SU-DHL-6 (cell line): ENCODE measurements at regions not wholly inside any gene's neighbourhood (a gene's known extent, or its start where the extent isn't known, plus 50 kb on each side); places are given as distances from the start of the nearest gene placed in this dataset.

Experiments used
- H2AFZ ChIP-seq: fragments of 200-600 bp; sonication (generic); 2 replicates; pipeline ENCODE4 v1.6.1; 2014; ENCODE audit warnings: low read depth, mild to moderate bottlenecking, moderate library complexity, mixed read lengths, antibody characterized with exemption, low read length; ENCODE audit not compliant: severe bottlenecking
- H3F3A ChIP-seq: fragments of 200-600 bp; shearing (Covaris generic); 2 replicates; pipeline ENCODE4 v1.6.0; 2016; ENCODE audit warnings: antibody characterized with exemption, mild to moderate bottlenecking; ENCODE audit not compliant: insufficient read depth
- H3K27ac ChIP-seq: fragments of 200-600 bp; sonication (generic); 2 replicates; pipeline ENCODE4 v1.5.1; 2016; ENCODE audit warnings: low read depth, mild to moderate bottlenecking, low read length, moderate library complexity, mixed read lengths
- H3K27me3 ChIP-seq: fragments of 200-600 bp; sonication (generic), shearing (Covaris generic); 2 replicates; pipeline ENCODE4 v1.6.0; 2014; ENCODE audit warnings: mild to moderate bottlenecking, low read length
- H3K36me3 ChIP-seq: fragments of 200-600 bp; sonication (generic); 2 replicates; pipeline ENCODE4 v1.6.1; 2014; ENCODE audit warnings: mild to moderate bottlenecking, low read length, mixed read lengths
- H3K4me2 ChIP-seq: fragments of 300-600, 200-600 bp; shearing (Covaris generic), sonication (generic); 2 replicates; pipeline ENCODE4 v1.6.0; 2014; ENCODE audit warnings: low read length, low read depth, mild to moderate bottlenecking; ENCODE audit not compliant: poor library complexity, severe bottlenecking
- H3K4me3 ChIP-seq: fragments of 200-600 bp; sonication (generic); 2 replicates; pipeline ENCODE4 v1.5.1; 2014; ENCODE audit warnings: antibody characterized with exemption, low read length, mild to moderate bottlenecking, mixed read lengths; ENCODE audit not compliant: insufficient read depth, poor library complexity, severe bottlenecking
- H3K79me2 ChIP-seq: fragments of 200-600 bp; sonication (generic); 2 replicates; pipeline ENCODE4 v1.6.1; 2014; ENCODE audit warnings: mild to moderate bottlenecking, low read length, moderate library complexity; ENCODE audit not compliant: insufficient read depth
- H3K9ac ChIP-seq: fragments of 200-600 bp; sonication (generic); 2 replicates; pipeline ENCODE4 v1.7.0; 2014; ENCODE audit warnings: mild to moderate bottlenecking, low read length
- H3K9me2 ChIP-seq: fragments of 200-600 bp; sonication (generic); replicated peaks from 2 replicates; pipeline ENCODE4 v1.6.1; 2014; ENCODE audit warnings: low read length; ENCODE audit not compliant: insufficient read depth
- H3K9me3 ChIP-seq: fragments of 200-600 bp; sonication (generic); 2 replicates; pipeline ENCODE4 v1.6.1; 2014; ENCODE audit warnings: low read length, mixed read lengths; ENCODE audit not compliant: insufficient read depth
- H4K20me1 ChIP-seq: fragments of 200-600 bp; sonication (generic); 2 replicates; pipeline ENCODE4 v1.6.1; 2014; ENCODE audit warnings: low read depth, mild to moderate bottlenecking, antibody characterized with exemption, low read length, moderate library complexity, mixed read lengths
- EZH2phosphoT487 ChIP-seq: fragments of 200-600 bp; sonication (generic), shearing (Covaris generic); conservative IDR thresholded peaks from 2 replicates; pipeline ENCODE4 v1.6.1; 2018; ENCODE audit warnings: mild to moderate bottlenecking, antibody characterized with exemption, low read length, moderate library complexity, mixed read lengths
- TF ChIP-seq, protein P1 (sequence below): fragments of 200-600 bp; sonication (generic); IDR thresholded peaks from one replicate; pipeline ENCODE4 v1.5.1; 2017; ENCODE audit warnings: antibody characterized with exemption, mild to moderate bottlenecking, low read length, moderate library complexity; ENCODE audit not compliant: insufficient read depth, poor library complexity, severe bottlenecking

DNA sequence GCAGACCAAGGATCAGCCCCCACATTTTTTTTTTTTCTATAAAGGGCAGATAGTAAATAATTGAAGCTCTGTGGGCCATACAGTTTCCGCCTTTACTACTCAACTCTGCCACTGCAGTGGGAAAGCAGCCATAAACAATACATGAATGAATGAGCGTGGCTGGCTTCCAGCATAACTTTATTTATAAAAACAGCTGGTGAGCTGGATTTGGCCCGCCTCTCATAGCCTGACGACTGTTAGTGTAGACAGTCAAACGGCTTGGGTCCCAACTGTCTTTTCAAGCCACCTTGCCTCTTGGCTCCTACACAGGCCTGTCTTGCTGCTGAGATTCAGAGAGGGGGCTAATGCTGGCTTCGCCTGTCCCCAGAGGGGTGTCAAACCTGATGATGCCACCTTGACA, 169.8 kb upstream of the GPR26 start:
- no peak overlapping the region for H3K4me3 ChIP-seq
- no peaks in the 10 kb centered on the region for H3K9me2 ChIP-seq
- no peak overlapping the region for H3K4me2 ChIP-seq
- H2AFZ ChIP-seq = no peak overlapping the region
- TF ChIP-seq, protein P1, sequence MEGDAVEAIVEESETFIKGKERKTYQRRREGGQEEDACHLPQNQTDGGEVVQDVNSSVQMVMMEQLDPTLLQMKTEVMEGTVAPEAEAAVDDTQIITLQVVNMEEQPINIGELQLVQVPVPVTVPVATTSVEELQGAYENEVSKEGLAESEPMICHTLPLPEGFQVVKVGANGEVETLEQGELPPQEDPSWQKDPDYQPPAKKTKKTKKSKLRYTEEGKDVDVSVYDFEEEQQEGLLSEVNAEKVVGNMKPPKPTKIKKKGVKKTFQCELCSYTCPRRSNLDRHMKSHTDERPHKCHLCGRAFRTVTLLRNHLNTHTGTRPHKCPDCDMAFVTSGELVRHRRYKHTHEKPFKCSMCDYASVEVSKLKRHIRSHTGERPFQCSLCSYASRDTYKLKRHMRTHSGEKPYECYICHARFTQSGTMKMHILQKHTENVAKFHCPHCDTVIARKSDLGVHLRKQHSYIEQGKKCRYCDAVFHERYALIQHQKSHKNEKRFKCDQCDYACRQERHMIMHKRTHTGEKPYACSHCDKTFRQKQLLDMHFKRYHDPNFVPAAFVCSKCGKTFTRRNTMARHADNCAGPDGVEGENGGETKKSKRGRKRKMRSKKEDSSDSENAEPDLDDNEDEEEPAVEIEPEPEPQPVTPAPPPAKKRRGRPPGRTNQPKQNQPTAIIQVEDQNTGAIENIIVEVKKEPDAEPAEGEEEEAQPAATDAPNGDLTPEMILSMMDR = no peak
- TF ChIP-seq EZH2phosphoT487 = no peak
- H3K27me3 ChIP-seq = no peaks in the 10 kb centered on the region
- no peak overlapping the region for H3K27ac ChIP-seq
- H3K79me2 ChIP-seq = no peaks in the 10 kb centered on the region
- no peaks in the 10 kb centered on the region for H4K20me1 ChIP-seq
- H3K9ac ChIP-seq = no peak overlapping the region
- no peaks in the 10 kb centered on the region for H3F3A ChIP-seq
- H3K9me3 ChIP-seq = no peaks in the 10 kb centered on the region
- H3K36me3 ChIP-seq = no peaks in the 10 kb centered on the region

- no peak overlapping the region for H2AFZ ChIP-seq
Observed at GRCh38 chr10:123496996-123497660, 169.0 kb upstream of the GPR26 start.

GRCh38 chr10:123500110-123500509, 166.0 kb upstream of the GPR26 start:
- Histone ChIP-seq H3K4me3 (no peak overlapping the region), H2AFZ (no peak overlapping the region), H3K36me3 (no peaks in the 10 kb centered on the region), H3F3A (no peaks in the 10 kb centered on the region), H4K20me1 (no peaks in the 10 kb centered on the region), H3K9me3 (no peaks in the 10 kb centered on the region), H3K9ac (no peak overlapping the region), H3K27me3 (no peaks in the 10 kb centered on the region), H3K4me2 (no peak overlapping the region), H3K27ac (no peak overlapping the region), H3K79me2 (no peaks in the 10 kb centered on the region), H3K9me2 (no peaks in the 10 kb centered on the region)
- TF ChIP-seq, protein P1 = no peak
- no peak for TF ChIP-seq EZH2phosphoT487

More at GRCh38 chr10:123496996-123497660, 169.0 kb upstream of the GPR26 start:
- no peaks in the 10 kb centered on the region for H3K79me2 ChIP-seq
- no peaks in the 10 kb centered on the region for H3K9me3 ChIP-seq
- H3K27me3 ChIP-seq = no peaks in the 10 kb centered on the region
- no peak overlapping the region for H3K27ac ChIP-seq
- H3K4me2 ChIP-seq = no peak overlapping the region
- no peak overlapping the region for H3K4me3 ChIP-seq
- TF ChIP-seq, protein P1 = no peak
- no peak for TF ChIP-seq EZH2phosphoT487
- H3K9ac ChIP-seq = no peak overlapping the region
- H4K20me1 ChIP-seq = no peaks in the 10 kb centered on the region
- no peaks in the 10 kb centered on the region for H3K36me3 ChIP-seq
- H3K9me2 ChIP-seq = no peaks in the 10 kb centered on the region
- H3F3A ChIP-seq = no peaks in the 10 kb centered on the region
